ENCODE measurements at regions not wholly inside any gene's neighbourhood (a gene's known extent, or its start where the extent isn't known, plus 50 kb on each side); places are given as distances from the start of the nearest gene placed in this dataset.

GRCh38 chr13:47454986-47455385 lies 546.1 kb downstream of the SUCLA2 start (continued):
- no peak for TF ChIP-seq HOMEZ (CRISPR knock-in tag; IDR thresholded peaks at IDR 0.05; ENCODE audit: low read depth)
- TF ChIP-seq RNF2 (conservative IDR thresholded peaks at IDR 0.05; ENCODE audit: low read depth) = no peak

GRCh38 chr13:47437406-47437805 lies 540.6 kb upstream of the HTR2A start:
- Histone ChIP-seq H3K4me3 (replicated peaks in 1 of 3; ENCODE audit: insufficient read depth in 1 of 3, low read depth in 2 of 3, low read length in 3 of 3) (no peak overlapping the region), H2AFZ (ENCODE audit: low read length) (no peak overlapping the region), H4K20me1 (ENCODE audit: insufficient read depth, low read length) (no peaks in the 10 kb centered on the region)

GRCh38 chr13:47433461-47434005 lies 536.7 kb upstream of the HTR2A start:
- BruUV-seq (replicated peaks) = no TSS peak
- no peak for FAIRE-seq
- no peaks in the 10 kb centered on the region for H3K79me2 ChIP-seq (ENCODE audit: insufficient read depth, low read length)
- ATAC-seq = no peak
- H3K9me3 ChIP-seq (ENCODE audit: low read length) = peaks cover 4% of the 10 kb centered on the region
- intact Hi-C loops (cut with micrococcal nuclease; ENCODE audit: unreplicated experiment) (no loop called here), in situ Hi-C loops (cut with HindIII; ENCODE audit: extremely low pct_ligation_motif_present, low pct_unique_long_range_greater_than_20kb) (no loop called here)
- H3K4me3 ChIP-seq (replicated peaks in 1 of 3; ENCODE audit: insufficient read depth in 1 of 3, low read depth in 2 of 3, low read length in 3 of 3) = no peak overlapping the region
- POLR2A ChIA-PET = no interaction called here
- no peaks in the 10 kb centered on the region for H3K27me3 ChIP-seq (ENCODE audit: control insufficient read depth in 1 of 2, insufficient read depth in 2 of 2, low read length in 2 of 2)
- CTCF ChIA-PET (ENCODE audit: low intra/inter-chr PET ratio, low total read pairs) = no interaction called here
- no peak for TF ChIP-seq ZNF337 (CRISPR knock-in tag; IDR thresholded peaks at IDR 0.05; ENCODE audit: borderline replicate concordance, low read depth)
- TF ChIP-seq MAFK (conservative IDR thresholded peaks at IDR 0.05 in 1 of 2, IDR thresholded peaks at IDR 0.05 in 1 of 2; ENCODE audit: low read length in 2 of 2) = peak; percentile 50 to 82
- no peak for TF ChIP-seq GLMP (CRISPR knock-in tag; IDR thresholded peaks at IDR 0.05; ENCODE audit: borderline replicate concordance)
- TF ChIP-seq ZNF773 (CRISPR knock-in tag; IDR thresholded peaks at IDR 0.05; ENCODE audit: borderline replicate concordance) = no peak
- no peak for TF ChIP-seq PBX2 (CRISPR knock-in tag; IDR thresholded peaks at IDR 0.05)
- TF ChIP-seq MAFF (IDR thresholded peaks at IDR 0.05; ENCODE audit: low read depth, low read length) = peak; percentile 78
- TF ChIP-seq HNF4A (CRISPR knock-in tag; IDR thresholded peaks at IDR 0.05) = no peak
- no peak for TF ChIP-seq ZNF678 (CRISPR knock-in tag; IDR thresholded peaks at IDR 0.05)
- TF ChIP-seq AKAP8 (CRISPR knock-in tag; IDR thresholded peaks at IDR 0.05) = no peak
- H2AFZ ChIP-seq (ENCODE audit: low read length) = no peak overlapping the region
- no peaks in the 10 kb centered on the region for H4K20me1 ChIP-seq (ENCODE audit: insufficient read depth, low read length)
- no peaks in the 10 kb centered on the region for H3K36me3 ChIP-seq (replicated peaks in 1 of 2; ENCODE audit: control insufficient read depth in 1 of 2, insufficient read depth in 2 of 2, low read length in 2 of 2)
- WGBS (ENCODE audit: low lambda C conversion rate) = 46% methylated on average over 2 of the region's 2 CpGs
- no peaks in the 10 kb centered on the region for H3K4me1 ChIP-seq (ENCODE audit: insufficient read depth, low read length)
- DNase-seq (ENCODE audit: low spot score) = no peak
- H3K9ac ChIP-seq (ENCODE audit: insufficient read depth, low read depth, low read length) = no peak overlapping the region
- no peak overlapping the region for H3K4me2 ChIP-seq (ENCODE audit: low read depth, low read length)
- H3K27ac ChIP-seq (ENCODE audit: extremely low read length, insufficient read depth, low read length) = no peak overlapping the region

More at GRCh38 chr13:47437406-47437805, 540.6 kb upstream of the HTR2A start:
- Histone ChIP-seq H3K27me3 (ENCODE audit: control insufficient read depth in 1 of 2, insufficient read depth in 2 of 2, low read length in 2 of 2) (no peaks in the 10 kb centered on the region), H3K9me3 (ENCODE audit: low read length) (peaks cover 4% of the 10 kb centered on the region), H3K9ac (ENCODE audit: insufficient read depth, low read depth, low read length) (no peak overlapping the region), H3K79me2 (ENCODE audit: insufficient read depth, low read length) (no peaks in the 10 kb centered on the region), H3K27ac (ENCODE audit: extremely low read length, insufficient read depth, low read length) (no peak overlapping the region), H3K36me3 (replicated peaks in 1 of 2; ENCODE audit: control insufficient read depth in 1 of 2, insufficient read depth in 2 of 2, low read length in 2 of 2) (no peaks in the 10 kb centered on the region), H3K4me2 (ENCODE audit: low read depth, low read length) (no peak overlapping the region), H3K4me1 (ENCODE audit: insufficient read depth, low read length) (no peaks in the 10 kb centered on the region)
- POLR2A ChIA-PET = no interaction called here
- no peak for FAIRE-seq
- no peak for TF ChIP-seq PTBP1 (IDR thresholded peaks at IDR 0.05; ENCODE audit: low read depth, low read length, poor library complexity, severe bottlenecking)
- no peak for ATAC-seq
- intact Hi-C loops (cut with micrococcal nuclease; ENCODE audit: unreplicated experiment) = no loop called here
- BruUV-seq (replicated peaks) = no TSS peak
- WGBS (ENCODE audit: low lambda C conversion rate) = 3% methylated on average over 2 of the region's 2 CpGs
- in situ Hi-C loops (cut with HindIII; ENCODE audit: extremely low pct_ligation_motif_present, low pct_unique_long_range_greater_than_20kb) = no loop called here
- CTCF ChIA-PET (ENCODE audit: low intra/inter-chr PET ratio, low total read pairs) = no interaction called here
- no peak for DNase-seq (ENCODE audit: low spot score)

Measured in HepG2 (cell line).